ENCODE measurements at regions not wholly inside any gene's neighbourhood (a gene's known extent, or its start where the extent isn't known, plus 50 kb on each side); places are given as distances from the start of the nearest gene placed in this dataset.

DNA sequence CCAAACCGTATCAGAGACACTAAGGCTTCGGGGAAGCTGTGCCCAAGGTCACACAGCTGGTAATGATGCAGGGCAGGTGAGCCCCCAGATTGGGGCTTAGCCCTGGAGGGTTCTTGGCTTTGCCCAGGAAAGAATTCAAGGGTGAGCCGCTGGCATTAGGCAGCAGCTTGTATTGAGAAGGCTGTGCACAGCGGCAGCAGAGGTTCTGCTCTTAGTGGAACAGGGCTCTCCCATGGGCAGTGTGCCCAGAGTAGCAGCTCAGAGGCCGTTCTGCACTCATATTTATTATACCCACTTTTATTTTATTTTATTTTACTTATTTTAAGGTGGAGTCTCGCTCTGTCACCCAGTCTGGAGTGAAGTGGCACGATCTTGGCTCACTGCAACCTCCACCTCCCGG, 85.8 kb upstream of the IER5L start:
- TF ChIP-seq KLF8 (tag by site-specific recombination; IDR thresholded peaks at IDR 0.05) (no peak), CTCF (tag by site-specific recombination; IDR thresholded peaks at IDR 0.05) (no peak), ZNF518A (tag by site-specific recombination; conservative IDR thresholded peaks at IDR 0.05; ENCODE audit: low read depth) (no peak), ZNF560 (tag by site-specific recombination; IDR thresholded peaks at IDR 0.05; ENCODE audit: borderline replicate concordance) (no peak)
